ENCODE measurements at regions not wholly inside any gene's neighbourhood (a gene's known extent, or its start where the extent isn't known, plus 50 kb on each side); places are given as distances from the start of the nearest gene placed in this dataset.

GRCh38 chr4:117898496-117898895 is 135.8 kb upstream of the NDST3 start:
- intact Hi-C loops (cut with micrococcal nuclease), result no loop called here
- H3K9me3 ChIP-seq (ENCODE audit: control insufficient read depth in 1 of 2, insufficient read depth in 1 of 2, low read depth in 1 of 2, low read length in 2 of 2), result no peaks in the 10 kb centered on the region
- H3K4me2 ChIP-seq (ENCODE audit: low read length), result no peak overlapping the region
- H3K36me3 ChIP-seq (ENCODE audit: control insufficient read depth in 1 of 2, insufficient read depth in 2 of 2, low read length in 2 of 2), result no peaks in the 10 kb centered on the region
- no peaks in the 10 kb centered on the region for H4K20me1 ChIP-seq (ENCODE audit: insufficient read depth)
- H3K9me2 ChIP-seq (ENCODE audit: insufficient read depth), result no peaks in the 10 kb centered on the region; the same call in 1 of the 2 replicates
- ChIA-PET POLR2A (no interaction called here), RAD21 (ENCODE audit: low non-redundant PET in 1 of 2, low total read pairs in 2 of 2, uncharacterized antibody in 2 of 2, unreplicated experiment in 2 of 2) (no interaction called here), CTCF (no interaction called here)
- DNase-seq (ENCODE audit: low read depth, low spot score) (no peak), ATAC-seq (no peak)
- no peaks in the 10 kb centered on the region for H3K4me1 ChIP-seq (ENCODE audit: control insufficient read depth in 1 of 2, insufficient read depth in 2 of 2, low read length in 2 of 2)
- no TSS peak for BruUV-seq (replicated peaks)
- H3K79me2 ChIP-seq (ENCODE audit: insufficient read depth, low read length), result no peaks in the 10 kb centered on the region
- H3K9ac ChIP-seq (ENCODE audit: low read length), result no peak overlapping the region
- no peaks in the 10 kb centered on the region for H3K27me3 ChIP-seq (ENCODE audit: insufficient read depth, low read length)
- H3K27ac ChIP-seq (ENCODE audit: low read depth, low read length), result no peak overlapping the region
- no peak overlapping the region for H2AFZ ChIP-seq (ENCODE audit: low read depth, low read length, poor library complexity, severe bottlenecking)
- TF ChIP-seq POLR2A (IDR thresholded peaks at IDR 0.05; ENCODE audit: borderline replicate concordance, extremely low read depth, insufficient read depth, insufficient read length), result no peak
- TF ChIP-seq CBX3 (IDR thresholded peaks at IDR 0.05; ENCODE audit: low read depth), result no peak
- TF ChIP-seq SIN3A (IDR thresholded peaks at IDR 0.05; ENCODE audit: low read depth), result no peak
- no peak for TF ChIP-seq EZH2phosphoT487 (IDR thresholded peaks at IDR 0.05; ENCODE audit: borderline replicate concordance)
- no peak for TF ChIP-seq ELF1 (IDR thresholded peaks at IDR 0.05; ENCODE audit: borderline replicate concordance, low read depth)
- TF ChIP-seq SP1 (IDR thresholded peaks at IDR 0.05; ENCODE audit: low read depth), result no peak
- TF ChIP-seq ZFX (IDR thresholded peaks at IDR 0.05), result no peak
- no peak for TF ChIP-seq CEBPB (IDR thresholded peaks at IDR 0.05; ENCODE audit: low read depth)
- no peak for TF ChIP-seq EGR1 (IDR thresholded peaks at IDR 0.05; ENCODE audit: low read depth)
- no peak overlapping the region for H3K4me3 ChIP-seq (replicated peaks in 1 of 2; ENCODE audit: low read depth in 1 of 2, low read length in 2 of 2)

- DNase-seq (ENCODE audit: low read depth, low spot score) (no peak), ATAC-seq (no peak)
- H3K36me3 ChIP-seq (ENCODE audit: control insufficient read depth in 1 of 2, insufficient read depth in 2 of 2, low read length in 2 of 2), result no peaks in the 10 kb centered on the region
- H3K4me1 ChIP-seq (ENCODE audit: control insufficient read depth in 1 of 2, insufficient read depth in 2 of 2, low read length in 2 of 2), result no peaks in the 10 kb centered on the region
- H3K4me2 ChIP-seq (ENCODE audit: low read length), result no peak overlapping the region
- CTCF ChIA-PET, result no interaction called here
- no peaks in the 10 kb centered on the region for H4K20me1 ChIP-seq (ENCODE audit: insufficient read depth)
- intact Hi-C loops (cut with micrococcal nuclease), result no loop called here
- H3K9me3 ChIP-seq (ENCODE audit: control insufficient read depth in 1 of 2, insufficient read depth in 1 of 2, low read depth in 1 of 2, low read length in 2 of 2), result no peaks in the 10 kb centered on the region
- no peaks in the 10 kb centered on the region for H3K27me3 ChIP-seq (ENCODE audit: insufficient read depth, low read length)
- H2AFZ ChIP-seq (ENCODE audit: low read depth, low read length, poor library complexity, severe bottlenecking), result no peak overlapping the region
- POLR2A ChIA-PET, result no interaction called here
- RAD21 ChIA-PET (ENCODE audit: low non-redundant PET in 1 of 2, low total read pairs in 2 of 2, uncharacterized antibody in 2 of 2, unreplicated experiment in 2 of 2), result no interaction called here
- H3K79me2 ChIP-seq (ENCODE audit: insufficient read depth, low read length), result no peaks in the 10 kb centered on the region
- H3K9me2 ChIP-seq (ENCODE audit: insufficient read depth), result no peaks in the 10 kb centered on the region; the same call in 1 of the 2 replicates
- H3K4me3 ChIP-seq (replicated peaks in 1 of 2; ENCODE audit: low read depth in 1 of 2, low read length in 2 of 2), result no peak overlapping the region
- BruUV-seq (replicated peaks), result no TSS peak
- no peak overlapping the region for H3K9ac ChIP-seq (ENCODE audit: low read length)
- TF ChIP-seq ZNF274 (IDR thresholded peaks at IDR 0.05; ENCODE audit: low read depth, low read length), result no peak
- TF ChIP-seq REST (IDR thresholded peaks at IDR 0.05; ENCODE audit: low read depth), result no peak
- no peak for TF ChIP-seq POLR2AphosphoS5 (IDR thresholded peaks at IDR 0.05; ENCODE audit: low read depth, low read length)
- TF ChIP-seq FOSL1 (IDR thresholded peaks at IDR 0.05; ENCODE audit: low read depth), result no peak
- TF ChIP-seq MAX (IDR thresholded peaks at IDR 0.05), result no peak
- TF ChIP-seq JUND (IDR thresholded peaks at IDR 0.05), result no peak
- no peak for TF ChIP-seq SRF (IDR thresholded peaks at IDR 0.05; ENCODE audit: low read depth)
- no peak for TF ChIP-seq ELF1 (IDR thresholded peaks at IDR 0.05; ENCODE audit: borderline replicate concordance, low read depth)
- TF ChIP-seq SP1 (IDR thresholded peaks at IDR 0.05; ENCODE audit: low read depth), result no peak
- TF ChIP-seq ZFX (IDR thresholded peaks at IDR 0.05), result no peak
- no peak for TF ChIP-seq ATF3 (IDR thresholded peaks at IDR 0.05)
- no peak for TF ChIP-seq EZH2 (IDR thresholded peaks at IDR 0.05)
- no peak for TF ChIP-seq CEBPB (IDR thresholded peaks at IDR 0.05; ENCODE audit: low read depth)
- no peak for TF ChIP-seq POLR2A (IDR thresholded peaks at IDR 0.05; ENCODE audit: borderline replicate concordance, extremely low read depth, insufficient read depth, insufficient read length)
- no peak for TF ChIP-seq SIN3A (IDR thresholded peaks at IDR 0.05; ENCODE audit: low read depth)
- H3K27ac ChIP-seq (ENCODE audit: low read depth, low read length), result no peak overlapping the region
Measured at GRCh38 chr4:117900832-117901231, 133.5 kb upstream of the NDST3 start.

All from HCT116 (cell line).